SK-N-SH (cell line): ENCODE measurements at regions not wholly inside any gene's neighbourhood (a gene's known extent, or its start where the extent isn't known, plus 50 kb on each side); places are given as distances from the start of the nearest gene placed in this dataset.

ENCODE experiments used
- CTCF ChIP-seq: fragments of 200-600 bp; sonication (generic); IDR thresholded peaks from 2 replicates; pipeline ENCODE4 v1.6.1; 2017; ENCODE audit warnings: antibody characterized with exemption, mild to moderate bottlenecking, moderate library complexity
- MEF2A ChIP-seq: IDR thresholded peaks from 2 replicates; pipeline ENCODE4 v1.4.0; 2012; ENCODE audit warnings: low read depth, borderline replicate concordance
- SIN3A ChIP-seq: IDR thresholded peaks from 2 replicates; pipeline ENCODE4 v1.6.1; 2012; ENCODE audit warnings: low read depth, mild to moderate bottlenecking, low read length, moderate library complexity, borderline replicate concordance
- SMC3 ChIP-seq: IDR thresholded peaks from 2 replicates; pipeline ENCODE4 v1.6.1; 2012; ENCODE audit warnings: low read depth, low read length, improper control_type of control experiment
- TAF1 ChIP-seq: IDR thresholded peaks from 2 replicates; pipeline ENCODE4 v1.6.1; 2012; ENCODE audit warnings: low read depth, mild to moderate bottlenecking, low read length, moderate library complexity, borderline replicate concordance

- TF ChIP-seq CTCF (no peak), SIN3A (no peak), SMC3 (no peak), MEF2A (no peak), TAF1 (no peak)
Measured at GRCh38 chrX:115392031-115392430, 102.5 kb downstream of the LUZP4 start.
